ENCODE measurements at regions not wholly inside any gene's neighbourhood (a gene's known extent, or its start where the extent isn't known, plus 50 kb on each side); places are given as distances from the start of the nearest gene placed in this dataset.
"Not testable (repeated sequence)": the region's sequence is repeated elsewhere in the genome, so short reads cannot be mapped to it uniquely, and the experiment has no call there.

GRCh38 chrX:143287236-143287635 is 230.0 kb downstream of the SPANXN3 start:
- Mint-ChIP-seq H3K4me1 (peaks cover 13% of the 10 kb centered on the region), H3K27ac (no peak overlapping the region), H3K4me3 (no peak overlapping the region), H3K36me3 (ENCODE audit: low read depth) (no peaks in the 10 kb centered on the region), H3K27me3 (ENCODE audit: low read depth, poor library complexity) (no peaks in the 10 kb centered on the region), H3K9me3 (peaks cover 12% of the 10 kb centered on the region)
- DNase-seq = no peak
- TF ChIP-seq, protein P1, sequence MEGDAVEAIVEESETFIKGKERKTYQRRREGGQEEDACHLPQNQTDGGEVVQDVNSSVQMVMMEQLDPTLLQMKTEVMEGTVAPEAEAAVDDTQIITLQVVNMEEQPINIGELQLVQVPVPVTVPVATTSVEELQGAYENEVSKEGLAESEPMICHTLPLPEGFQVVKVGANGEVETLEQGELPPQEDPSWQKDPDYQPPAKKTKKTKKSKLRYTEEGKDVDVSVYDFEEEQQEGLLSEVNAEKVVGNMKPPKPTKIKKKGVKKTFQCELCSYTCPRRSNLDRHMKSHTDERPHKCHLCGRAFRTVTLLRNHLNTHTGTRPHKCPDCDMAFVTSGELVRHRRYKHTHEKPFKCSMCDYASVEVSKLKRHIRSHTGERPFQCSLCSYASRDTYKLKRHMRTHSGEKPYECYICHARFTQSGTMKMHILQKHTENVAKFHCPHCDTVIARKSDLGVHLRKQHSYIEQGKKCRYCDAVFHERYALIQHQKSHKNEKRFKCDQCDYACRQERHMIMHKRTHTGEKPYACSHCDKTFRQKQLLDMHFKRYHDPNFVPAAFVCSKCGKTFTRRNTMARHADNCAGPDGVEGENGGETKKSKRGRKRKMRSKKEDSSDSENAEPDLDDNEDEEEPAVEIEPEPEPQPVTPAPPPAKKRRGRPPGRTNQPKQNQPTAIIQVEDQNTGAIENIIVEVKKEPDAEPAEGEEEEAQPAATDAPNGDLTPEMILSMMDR (IDR thresholded peaks at IDR 0.05) = no peak

- no peaks in the 10 kb centered on the region for H3K27me3 Mint-ChIP-seq (ENCODE audit: low read depth, poor library complexity)
- no peak for DNase-seq
- H3K36me3 Mint-ChIP-seq (ENCODE audit: low read depth) = no peaks in the 10 kb centered on the region
- H3K9me3 Mint-ChIP-seq = peaks cover 32% of the 10 kb centered on the region
- TF ChIP-seq, protein P1 (IDR thresholded peaks at IDR 0.05) = no peak
- H3K4me1 Mint-ChIP-seq = no peaks in the 10 kb centered on the region
- no peak overlapping the region for H3K4me3 Mint-ChIP-seq
- no peak overlapping the region for H3K27ac Mint-ChIP-seq
Measured at GRCh38 chrX:143270317-143270716, 244.6 kb downstream of the SPANXN4 start.

- H3K4me1 Mint-ChIP-seq; DNase-seq; H3K36me3 Mint-ChIP-seq (ENCODE audit: low read depth); H3K27ac Mint-ChIP-seq; H3K4me3 Mint-ChIP-seq; H3K27me3 Mint-ChIP-seq (ENCODE audit: low read depth, poor library complexity): not testable (repeated sequence)
- H3K9me3 Mint-ChIP-seq = peaks cover 51% of the 10 kb centered on the region
Measured at GRCh38 chrX:143244593-143244992, 218.9 kb downstream of the SPANXN4 start.

GRCh38 chrX:143240658-143241057 is 214.9 kb downstream of the SPANXN4 start:
- Mint-ChIP-seq H3K27ac (no peak overlapping the region), H3K36me3 (ENCODE audit: low read depth) (no peaks in the 10 kb centered on the region), H3K4me1 (no peaks in the 10 kb centered on the region), H3K9me3 (peaks cover 59% of the 10 kb centered on the region), H3K27me3 (ENCODE audit: low read depth, poor library complexity) (peaks cover 4% of the 10 kb centered on the region), H3K4me3 (no peak overlapping the region)
- TF ChIP-seq, protein P1 (IDR thresholded peaks at IDR 0.05) = no peak
- no peak for DNase-seq

DNA sequence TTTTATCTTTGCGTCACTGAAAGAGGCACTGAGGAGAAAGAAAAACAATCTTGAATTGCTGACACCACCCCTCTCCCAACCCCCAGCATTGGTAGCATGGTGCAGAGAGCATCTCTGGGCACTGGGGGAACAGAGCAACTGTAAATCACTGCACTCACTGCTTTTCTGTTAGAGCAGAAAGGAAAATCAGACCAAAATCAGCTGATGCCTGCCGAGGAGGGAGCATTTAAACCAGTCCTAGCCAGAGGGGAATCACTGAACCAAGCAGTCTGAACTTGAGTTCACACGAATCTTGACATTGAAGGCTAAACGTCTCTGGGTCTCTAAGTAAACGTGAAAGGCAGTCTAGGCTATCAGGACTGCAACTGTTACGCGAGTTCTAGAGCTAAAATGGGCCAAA is 205.8 kb downstream of the SPANXN4 start:
- Mint-ChIP-seq H3K27me3 (ENCODE audit: low read depth, poor library complexity) (peaks cover 3% of the 10 kb centered on the region), H3K9me3 (peaks cover 65% of the 10 kb centered on the region), H3K4me1 (peaks cover 8% of the 10 kb centered on the region), H3K27ac (no peak overlapping the region), H3K4me3 (no peak overlapping the region), H3K36me3 (ENCODE audit: low read depth) (no peaks in the 10 kb centered on the region)
- no peak for DNase-seq
- TF ChIP-seq, protein P1 (IDR thresholded peaks at IDR 0.05) = no peak

- not testable (repeated sequence) for H3K27me3 Mint-ChIP-seq (ENCODE audit: low read depth, poor library complexity); H3K4me3 Mint-ChIP-seq; H3K36me3 Mint-ChIP-seq (ENCODE audit: low read depth); H3K4me1 Mint-ChIP-seq; DNase-seq; H3K27ac Mint-ChIP-seq
- peaks cover 49% of the 10 kb centered on the region for H3K9me3 Mint-ChIP-seq
Measured at GRCh38 chrX:143228600-143228999, 202.9 kb downstream of the SPANXN4 start.

DNA sequence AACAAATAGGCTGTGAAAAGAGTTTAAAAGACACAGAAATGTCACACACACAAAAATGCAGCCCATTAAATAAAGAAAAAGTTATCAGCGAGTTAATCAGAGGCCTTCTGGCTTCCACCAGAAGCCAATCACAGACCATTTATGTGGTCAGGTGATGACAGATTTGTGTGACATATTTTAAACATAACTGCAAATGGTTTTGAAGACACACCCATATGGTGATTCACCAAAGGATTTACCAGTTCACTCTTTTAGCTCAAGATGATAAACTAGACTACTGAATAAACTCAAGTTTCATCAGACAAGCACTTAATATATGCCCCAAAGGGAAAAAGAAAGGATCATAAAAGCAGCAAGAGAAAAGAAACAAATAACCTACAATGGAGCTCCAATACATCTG is 181.2 kb downstream of the SPANXN4 start:
- no peak for DNase-seq
- Mint-ChIP-seq H3K9me3 (peaks cover 35% of the 10 kb centered on the region), H3K27ac (no peak overlapping the region), H3K4me1 (no peaks in the 10 kb centered on the region), H3K4me3 (no peak overlapping the region), H3K27me3 (ENCODE audit: low read depth, poor library complexity) (peaks cover 3% of the 10 kb centered on the region), H3K36me3 (ENCODE audit: low read depth) (no peaks in the 10 kb centered on the region)
- TF ChIP-seq, protein P1 (IDR thresholded peaks at IDR 0.05) = no peak

Measured in nephron progenitor cell (in vitro differentiated cells).